ENCODE measurements at regions not wholly inside any gene's neighbourhood (a gene's known extent, or its start where the extent isn't known, plus 50 kb on each side); places are given as distances from the start of the nearest gene placed in this dataset.
"Not testable (repeated sequence)": the region's sequence is repeated elsewhere in the genome, so short reads cannot be mapped to it uniquely, and the experiment has no call there.

DNA sequence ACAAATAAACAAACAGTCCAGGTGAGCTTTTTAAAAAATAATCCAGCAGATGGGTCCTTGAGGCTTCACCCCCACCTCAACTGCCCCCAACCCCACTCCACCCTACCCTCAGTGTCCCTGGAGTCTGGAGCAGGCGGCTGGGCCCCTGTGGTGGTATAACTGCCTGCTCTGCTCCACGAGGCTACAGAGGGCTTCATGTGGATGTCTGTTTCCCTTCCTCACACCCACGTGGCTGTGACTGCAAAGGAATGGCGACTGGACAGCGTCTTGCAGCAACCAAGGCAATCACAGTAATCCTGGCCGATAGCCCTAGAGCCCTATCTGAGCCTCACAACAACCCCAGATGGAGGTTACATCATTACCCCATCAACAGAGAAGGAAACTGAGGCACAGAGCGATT, 76.5 kb downstream of the SLC2A10 start:
- DNase-seq (ENCODE audit: low read depth, low spot score) = no peak

DNA sequence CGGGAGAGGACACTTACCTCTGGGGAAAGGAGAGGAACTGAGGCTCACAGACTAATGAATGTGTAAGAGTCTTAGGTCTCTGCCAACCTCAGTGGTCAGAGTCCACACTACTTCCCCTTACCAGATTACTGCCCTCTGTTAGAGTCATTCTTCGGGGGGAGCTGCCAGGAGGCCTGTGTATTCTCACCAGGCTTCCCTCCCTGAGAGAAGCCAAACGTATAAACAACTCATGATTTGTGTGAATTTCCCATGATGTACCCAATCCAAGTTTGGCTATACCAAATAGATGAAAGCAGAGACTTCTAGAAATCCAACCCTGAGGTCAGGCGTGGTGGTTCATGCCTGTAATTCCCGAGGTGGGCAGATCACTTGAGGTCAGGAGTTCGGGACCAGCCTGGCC, 77.1 kb downstream of the SLC2A10 start:
- no peak for DNase-seq (ENCODE audit: low read depth, low spot score)

DNA sequence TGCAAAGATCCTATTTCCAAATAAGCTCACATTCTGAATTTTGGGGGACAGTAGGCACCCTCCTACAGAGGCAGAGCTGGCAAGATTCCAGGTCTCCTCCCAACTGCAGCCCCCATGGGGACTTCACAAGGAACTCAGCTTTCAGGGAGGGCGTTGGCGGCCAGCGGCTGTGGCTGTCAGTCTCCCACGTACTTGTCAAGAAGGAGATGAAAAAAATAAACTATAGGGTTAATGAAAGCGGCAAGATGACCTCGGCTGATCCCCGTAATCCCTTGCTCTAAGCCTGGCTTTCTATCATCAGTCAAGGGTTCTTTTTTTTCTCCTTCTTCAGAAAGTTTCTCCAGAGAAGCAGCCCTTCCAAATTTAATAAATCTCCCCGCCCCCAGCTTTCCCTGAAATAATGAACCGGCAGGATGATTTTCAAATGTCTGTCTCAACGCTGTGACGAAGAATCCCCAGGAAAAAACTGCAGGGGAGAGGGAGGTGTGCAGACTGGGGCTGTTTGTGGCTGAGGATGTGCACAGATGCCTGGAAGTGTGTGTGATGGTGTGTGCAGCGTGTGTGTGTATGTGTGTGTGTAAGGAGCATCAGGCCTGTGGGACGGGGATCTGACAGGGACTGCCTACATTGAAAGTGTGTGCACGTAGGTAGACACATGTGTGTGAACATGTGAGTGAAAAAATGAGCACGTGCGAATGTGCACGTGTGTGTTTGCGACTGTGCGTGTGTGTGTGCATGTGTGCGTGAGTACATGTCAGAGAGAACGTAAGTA, 78.7 kb downstream of the SLC2A10 start:
- no peak for DNase-seq (ENCODE audit: low read depth, low spot score)

DNA sequence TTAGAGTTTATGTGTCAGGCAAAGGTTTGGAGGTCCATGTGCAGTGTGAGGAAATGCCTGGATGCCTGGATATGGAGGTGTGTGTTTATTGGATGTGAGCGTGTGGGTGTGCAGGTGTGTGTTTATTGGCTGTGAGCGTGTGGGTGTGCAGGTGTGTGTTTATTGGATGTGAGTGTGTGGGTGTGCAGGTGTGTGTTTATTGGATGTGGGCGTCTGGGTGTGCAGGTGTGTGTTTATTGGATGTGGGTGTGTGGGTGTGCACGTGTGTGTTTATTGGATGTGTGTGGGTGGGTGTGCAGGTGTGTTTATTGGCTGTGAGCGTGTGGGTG, 79.3 kb downstream of the SLC2A10 start:
- DNase-seq (ENCODE audit: low read depth, low spot score) = not testable (repeated sequence)

DNA sequence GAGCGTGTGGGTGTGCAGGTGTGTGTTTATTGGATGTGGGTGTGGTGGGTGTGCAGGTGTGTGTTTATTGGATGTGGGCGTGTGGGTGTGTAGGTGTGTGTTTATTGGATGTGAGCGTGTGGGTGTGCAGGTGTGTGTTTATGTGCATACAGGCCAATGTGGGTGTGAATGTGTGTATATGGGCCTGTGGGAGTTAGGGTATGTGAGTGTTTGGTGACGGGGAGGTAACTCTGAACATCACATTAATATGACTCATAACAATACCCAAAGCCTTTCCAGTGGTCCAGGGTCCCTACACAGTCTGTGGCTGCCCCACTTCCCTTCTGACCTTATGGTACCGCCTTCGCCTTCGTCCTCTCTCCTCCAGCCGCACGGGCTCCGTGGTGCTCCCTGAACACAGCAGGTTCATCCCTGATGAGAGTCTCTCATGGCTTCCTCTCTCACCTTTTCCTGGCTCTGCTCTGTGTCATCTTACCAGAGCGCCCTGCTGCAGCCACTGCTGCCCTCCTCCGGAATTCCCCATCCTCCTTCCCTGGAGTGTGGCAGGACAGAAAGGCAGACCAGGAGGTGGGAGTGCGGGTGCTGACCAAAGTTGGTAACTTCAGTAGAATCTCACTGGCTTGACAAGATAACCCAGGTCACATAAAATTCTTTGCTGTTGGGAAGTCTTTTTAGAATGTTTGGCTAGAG, 80.0 kb downstream of the SLC2A10 start:
- DNase-seq (ENCODE audit: low read depth, low spot score) = no peak

DNA sequence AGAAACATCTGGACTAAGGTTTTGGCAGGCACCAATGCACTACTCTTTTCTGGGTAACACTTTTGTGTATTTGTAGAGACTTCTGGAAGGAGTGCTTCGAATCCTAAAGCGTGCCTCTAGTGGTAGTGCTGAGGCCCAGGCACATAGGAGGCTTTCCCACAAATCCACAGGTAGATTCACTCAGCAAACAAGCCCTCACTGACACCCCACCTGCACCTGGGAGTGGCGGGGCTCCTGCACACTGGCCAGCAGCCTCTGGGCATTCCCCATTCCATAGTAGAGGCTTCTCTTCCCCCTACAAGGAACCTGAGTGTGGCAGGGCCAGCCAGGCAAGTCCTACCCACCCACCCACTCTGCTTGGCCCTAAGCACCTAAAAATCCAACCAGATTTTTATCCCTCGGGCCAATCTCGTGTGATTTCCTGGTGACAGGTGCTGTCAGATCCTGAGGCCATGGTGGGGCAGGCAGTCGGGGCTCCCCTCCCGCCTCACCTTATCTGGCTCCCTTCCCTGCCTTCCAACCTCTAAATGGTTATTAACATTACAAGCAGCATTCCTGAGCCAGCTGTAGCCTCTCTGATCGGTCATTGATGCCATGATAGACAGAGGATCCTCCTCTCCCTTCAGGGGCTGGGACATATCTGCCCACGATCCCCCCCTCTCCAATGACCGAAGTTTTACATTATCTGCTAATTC, 82.4 kb downstream of the SLC2A10 start:
- no peak for DNase-seq (ENCODE audit: low read depth, low spot score)

DNA sequence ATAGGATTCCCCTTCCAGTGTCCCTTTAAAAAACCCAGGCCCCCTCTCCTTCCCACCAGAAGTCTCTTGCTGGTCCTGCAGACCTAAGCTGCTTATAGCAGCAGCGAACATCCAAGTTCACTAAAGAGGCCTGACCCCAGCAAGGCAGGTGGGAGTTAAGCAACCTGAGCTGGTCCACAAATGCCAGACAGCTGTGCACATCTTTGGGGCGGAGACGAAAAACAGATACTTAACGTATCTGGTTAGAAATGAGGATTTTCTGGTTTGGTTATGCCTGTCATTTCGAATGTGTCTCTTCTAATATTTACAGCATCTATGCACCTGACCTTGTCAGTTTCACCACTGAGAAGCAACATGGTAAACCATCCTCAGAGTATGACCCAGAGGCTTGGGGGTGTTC, 87.8 kb downstream of the SLC2A10 start:
- DNase-seq (ENCODE audit: low read depth, low spot score) = no peak

DNA sequence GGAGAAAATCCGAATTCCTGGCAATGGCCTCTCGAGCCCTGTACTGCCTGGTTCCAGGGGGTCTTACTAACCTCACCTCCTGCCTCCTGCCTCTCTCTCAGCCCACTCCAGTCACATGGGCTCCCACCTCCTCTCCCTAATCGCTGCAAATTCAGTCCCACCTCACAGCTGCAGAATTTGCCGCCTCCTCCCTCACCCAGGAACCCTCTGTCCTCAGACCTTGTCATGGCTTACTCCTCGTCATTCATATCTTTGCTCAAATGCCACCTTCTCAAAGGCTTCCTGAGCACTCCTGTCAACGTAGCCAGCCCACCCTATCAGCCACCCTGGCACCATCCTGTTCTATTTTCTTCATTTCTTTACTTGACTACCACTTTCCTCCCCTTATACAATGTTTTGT, 89.0 kb downstream of the SLC2A10 start:
- DNase-seq (ENCODE audit: low read depth, low spot score) = no peak

DNA sequence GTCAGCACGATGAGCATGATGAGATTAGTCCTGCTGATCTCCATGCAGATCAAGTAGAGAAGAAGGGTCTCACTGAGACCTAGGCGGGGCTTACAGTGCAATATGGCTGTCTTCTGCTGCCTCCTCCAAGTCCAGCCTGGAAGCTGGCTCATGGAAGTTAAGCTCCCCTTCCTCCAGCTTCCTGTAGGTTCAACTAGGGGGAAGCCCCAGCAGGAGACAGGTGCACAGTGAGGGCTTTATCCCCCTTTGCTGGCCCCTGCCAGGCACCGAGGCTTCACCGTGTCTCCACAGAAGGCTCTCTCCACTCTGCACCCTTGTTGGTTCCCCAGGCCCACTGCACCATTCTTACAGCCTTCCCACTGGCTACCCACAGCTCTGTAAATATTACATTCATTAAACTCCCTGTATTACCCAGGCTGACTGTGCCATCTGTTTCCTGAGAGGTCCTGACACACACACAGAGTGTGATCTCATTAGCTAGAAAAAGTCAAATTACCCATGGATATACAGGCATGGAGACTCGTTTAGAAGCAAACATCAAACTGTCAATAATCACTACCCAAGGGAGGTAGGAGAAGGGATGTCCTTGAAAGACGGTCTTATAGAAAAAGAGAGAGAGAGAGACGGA, 90.4 kb downstream of the SLC2A10 start:
- no peak for DNase-seq (ENCODE audit: low read depth, low spot score)

DNA sequence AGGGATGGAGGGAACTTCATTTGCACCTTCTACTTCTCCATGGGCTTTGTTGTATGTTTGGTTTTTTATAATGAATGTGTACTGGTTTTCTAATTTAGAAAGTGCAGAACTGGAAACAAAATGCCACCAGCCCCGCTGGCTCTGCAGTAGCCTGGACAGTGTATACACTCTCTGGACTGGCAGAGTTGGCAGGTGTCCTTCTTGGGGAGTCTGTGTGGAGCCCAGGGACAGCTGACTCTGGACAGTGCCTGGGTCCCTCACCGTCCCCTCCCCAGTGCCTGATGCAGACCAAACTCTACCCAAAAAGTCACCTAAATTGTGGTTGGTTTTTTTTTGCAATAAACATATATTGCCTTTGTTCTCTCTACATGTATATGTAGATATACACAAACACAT, 91.0 kb downstream of the SLC2A10 start:
- DNase-seq (ENCODE audit: low read depth, low spot score) = no peak

DNA sequence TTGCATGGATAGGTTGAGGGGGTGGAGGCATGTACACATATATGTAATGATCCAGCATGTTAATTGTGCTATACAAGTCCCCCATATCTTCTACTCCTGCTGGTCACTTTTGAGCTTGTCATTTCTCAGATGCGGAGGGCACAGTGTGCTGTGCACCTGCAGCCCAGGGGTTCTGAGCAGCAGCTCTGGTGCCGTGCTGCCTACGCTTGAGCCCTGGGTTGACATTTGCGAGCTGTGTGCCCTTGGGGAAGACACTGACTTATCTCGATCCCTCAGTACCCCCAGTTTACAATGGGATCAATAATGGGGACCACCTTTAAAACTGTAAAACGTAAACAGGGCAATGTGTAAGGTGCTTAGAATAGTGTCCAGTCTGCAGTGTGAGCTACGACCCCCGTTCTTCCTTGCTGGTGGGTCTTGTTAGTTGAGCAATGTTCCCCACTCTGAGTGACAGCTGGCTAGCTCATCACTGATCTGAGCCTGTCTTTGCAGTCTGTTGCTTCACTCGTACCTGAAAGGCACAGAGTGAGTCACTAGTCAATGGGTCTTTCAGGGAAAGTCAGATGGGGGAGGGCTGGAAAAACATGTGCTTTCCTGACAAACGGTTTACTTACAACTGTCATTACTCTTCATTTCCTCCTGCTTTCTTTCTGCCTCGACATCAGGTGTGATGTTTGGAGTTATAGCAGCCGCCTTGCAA, 91.7 kb downstream of the SLC2A10 start:
- no peak for DNase-seq (ENCODE audit: low read depth, low spot score)

DNA sequence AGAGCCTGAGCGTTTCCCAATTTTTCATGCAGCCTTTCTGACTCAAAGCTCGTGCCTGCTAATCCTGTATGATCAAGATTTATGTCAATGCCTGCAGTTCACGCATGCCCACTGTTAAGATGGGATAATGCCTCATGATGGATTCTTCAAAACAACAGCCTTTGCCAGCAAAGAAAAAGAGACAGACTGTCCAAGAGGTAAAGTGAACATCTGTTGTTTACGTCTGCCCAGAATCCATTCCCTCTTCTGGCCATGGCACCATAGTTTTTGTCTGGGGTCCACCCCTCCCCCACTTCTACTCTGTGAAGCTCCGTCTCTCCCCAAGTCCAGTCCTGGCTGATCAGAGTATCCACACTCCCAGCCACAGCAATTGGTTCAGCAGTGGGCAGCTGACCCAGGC, 91.9 kb upstream of the EYA2 start:
- no peak for DNase-seq (ENCODE audit: low read depth, low spot score)

DNA sequence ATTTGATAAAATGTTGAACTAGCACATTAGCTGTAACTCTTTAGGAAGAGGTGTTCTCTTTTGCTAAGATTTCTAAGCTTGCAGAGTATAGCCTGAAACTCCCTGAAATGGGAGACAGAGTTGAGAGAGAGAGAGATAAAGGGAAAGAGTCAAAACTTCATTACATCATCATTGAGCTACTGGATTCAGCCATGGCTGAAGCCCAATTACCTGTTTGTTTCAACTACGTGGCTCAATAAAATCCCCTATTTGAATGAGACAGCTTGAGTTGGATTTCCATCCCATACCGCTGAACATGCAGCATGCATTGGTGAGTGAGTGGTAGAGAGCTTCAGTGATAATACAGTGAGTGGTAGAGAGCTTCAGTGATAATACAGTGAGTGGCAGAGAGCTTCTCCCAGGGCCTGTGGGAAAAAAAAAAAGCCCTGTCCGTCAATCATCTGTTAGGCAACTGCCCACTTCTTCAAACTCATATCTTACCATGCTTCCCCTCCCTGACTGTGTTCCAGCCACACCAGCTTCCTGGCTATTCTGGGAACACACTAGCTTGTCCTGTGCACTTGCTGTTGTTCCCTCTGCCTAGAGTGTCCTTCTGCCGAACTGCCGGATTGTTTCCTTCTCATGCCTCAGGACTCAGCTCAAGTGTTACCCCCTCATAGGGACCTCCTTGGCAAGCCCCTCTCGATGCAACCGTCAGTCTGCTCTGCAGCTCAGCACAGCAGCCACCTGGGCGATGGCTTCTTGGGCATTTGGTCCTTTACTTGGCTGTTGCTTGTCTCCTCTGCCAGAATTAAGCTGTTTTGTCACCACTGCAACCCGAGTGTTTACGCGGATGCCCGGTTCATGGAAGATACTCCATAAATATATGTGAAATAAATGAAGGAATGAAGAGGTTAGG, 91.3 kb upstream of the EYA2 start:
- no peak for DNase-seq (ENCODE audit: low read depth, low spot score)

DNA sequence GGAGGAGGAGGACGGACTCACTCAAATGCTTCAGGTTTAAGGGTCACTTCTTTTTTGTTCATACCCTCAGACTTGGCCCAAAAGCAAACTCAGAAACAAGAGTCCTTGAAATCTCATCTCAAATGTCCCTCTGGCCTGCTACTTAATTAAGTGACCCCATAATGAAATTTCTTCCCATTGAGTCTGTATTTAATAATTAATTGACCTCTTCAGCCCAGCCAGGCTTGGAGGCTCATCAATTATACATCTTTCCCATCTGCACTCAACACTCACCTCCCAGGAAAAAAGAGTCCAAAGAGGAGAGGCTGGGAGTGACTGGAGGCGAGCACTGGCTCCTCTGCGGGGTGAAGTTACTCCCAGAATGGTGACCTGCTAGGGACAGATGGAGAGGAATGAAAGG, 90.5 kb upstream of the EYA2 start:
- no peak for DNase-seq (ENCODE audit: low read depth, low spot score)

DNA sequence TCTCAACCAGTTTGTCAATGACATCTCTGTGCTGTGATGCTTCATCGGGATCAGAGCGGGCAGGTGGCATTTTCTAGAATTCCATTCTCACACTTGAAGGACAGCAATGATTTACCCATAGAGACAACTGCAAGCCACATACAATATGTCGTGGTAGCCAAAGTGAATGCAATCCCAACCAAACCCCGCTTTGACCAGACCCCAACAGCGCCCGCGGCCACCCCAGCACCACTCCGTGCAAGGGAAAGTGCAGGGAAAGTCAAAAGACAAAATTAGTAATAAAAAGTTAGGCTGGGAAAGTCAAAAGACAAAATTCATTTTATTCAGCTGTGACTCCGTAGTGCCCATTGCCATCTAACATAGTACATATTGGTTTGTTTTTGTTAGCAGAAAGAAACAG, 88.8 kb upstream of the EYA2 start:
- DNase-seq (ENCODE audit: low read depth, low spot score) = no peak

DNA sequence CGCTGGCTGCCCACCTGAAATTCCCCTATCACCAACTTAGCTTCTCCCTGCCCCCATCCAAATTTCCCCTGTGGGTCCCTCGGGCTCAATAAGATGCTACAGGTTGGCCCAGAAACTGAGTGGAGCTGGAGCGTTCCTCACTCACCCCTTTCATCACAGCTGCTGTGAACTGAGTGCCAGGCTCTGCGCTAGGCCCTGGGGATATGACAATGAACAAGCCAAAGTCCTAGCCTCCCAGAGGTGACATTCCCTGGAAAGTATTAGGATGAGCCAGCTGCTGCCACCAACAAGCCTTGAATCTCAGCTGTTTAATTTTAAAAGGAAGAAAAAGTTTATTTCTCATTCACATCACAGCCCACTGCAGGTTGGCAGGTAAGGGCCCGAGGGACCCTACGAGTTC, 86.6 kb upstream of the EYA2 start:
- no peak for DNase-seq (ENCODE audit: low read depth, low spot score)

DNA sequence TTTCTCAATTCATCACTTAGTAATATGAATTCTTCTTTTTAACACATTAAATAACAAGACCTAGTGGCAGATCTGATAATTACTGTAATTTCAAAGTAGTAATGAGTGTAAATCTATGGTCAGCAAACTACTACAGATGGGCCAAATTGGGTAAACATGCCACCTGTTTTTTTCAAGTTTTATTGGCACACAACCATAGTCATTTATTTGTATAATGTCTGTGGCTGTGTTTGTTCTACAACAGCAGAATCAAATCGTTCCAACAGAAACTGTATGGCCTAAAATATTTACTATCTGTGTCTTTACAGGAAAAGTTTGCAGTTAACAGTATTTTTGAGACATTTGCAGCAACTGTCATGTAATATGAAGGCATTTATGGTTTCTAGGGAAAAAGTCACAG, 86.1 kb upstream of the EYA2 start:
- no peak for DNase-seq (ENCODE audit: low read depth, low spot score)

DNA sequence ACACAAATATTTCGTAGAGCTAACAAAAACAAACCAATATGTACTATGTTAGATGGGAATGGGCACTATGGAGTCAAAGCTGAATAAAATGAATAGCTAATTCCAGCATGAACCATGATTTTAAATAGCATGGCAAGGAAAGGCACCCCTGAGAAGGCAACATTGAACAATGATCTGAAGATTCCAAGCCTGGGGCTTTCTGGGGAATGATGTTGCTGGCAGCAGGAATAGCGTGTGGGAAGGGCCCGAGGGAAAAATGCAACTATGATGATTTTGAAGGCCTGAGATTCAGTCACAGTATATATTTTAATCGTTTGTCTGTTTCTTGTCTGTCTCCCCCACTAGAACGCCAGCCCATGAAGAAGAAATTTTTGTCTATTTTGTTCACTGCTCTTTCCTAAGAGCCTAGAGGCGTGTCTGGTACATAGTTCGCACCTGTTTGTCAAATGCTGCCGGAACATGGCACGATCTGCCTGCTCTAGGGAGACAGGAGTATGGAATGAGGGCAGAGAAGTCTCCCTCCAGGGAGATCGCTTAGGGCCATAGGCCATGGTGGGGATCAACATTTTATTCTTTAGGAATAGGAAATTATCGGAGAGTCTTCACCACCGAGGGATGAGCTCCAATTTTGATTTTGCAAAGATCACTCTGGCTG, 84.8 kb upstream of the EYA2 start:
- no peak for DNase-seq (ENCODE audit: low read depth, low spot score)

DNA sequence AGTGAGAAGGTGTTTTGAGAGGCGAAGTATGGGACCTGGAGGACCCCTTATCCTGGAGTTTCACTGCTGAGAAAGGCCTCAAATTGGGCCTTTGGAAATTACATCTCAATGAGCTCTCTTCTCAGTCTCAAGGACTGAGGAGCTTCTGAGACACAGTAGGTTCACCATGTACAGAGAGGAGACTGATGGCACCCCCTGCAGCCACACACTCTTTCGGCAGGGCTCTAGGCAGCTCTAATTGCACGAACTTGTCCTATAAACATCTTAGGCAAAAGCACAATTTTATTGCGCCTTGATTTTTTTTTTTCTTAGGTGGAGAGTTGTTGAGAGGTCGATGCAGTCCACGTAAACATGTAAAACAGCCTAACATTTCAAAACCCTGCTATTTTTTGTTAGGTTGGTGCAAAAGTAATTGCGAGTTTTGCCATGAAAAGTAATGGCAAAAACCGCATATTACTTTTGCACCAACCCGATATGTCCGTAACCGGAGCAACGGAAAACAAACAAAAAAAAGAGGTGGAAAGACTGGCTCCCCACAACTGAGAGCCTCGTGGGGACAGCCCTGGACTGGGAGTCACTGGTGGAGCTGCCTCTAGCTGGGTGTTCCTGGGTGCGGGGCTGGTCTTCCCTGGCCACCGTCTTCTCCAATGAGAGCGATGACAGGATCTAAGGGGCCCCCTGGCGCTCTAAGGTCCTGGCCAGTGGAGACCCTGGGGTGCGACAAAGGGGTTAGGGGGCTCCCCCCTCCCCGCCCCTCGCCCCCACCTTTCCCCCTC, 84.0 kb upstream of the EYA2 start:
- DNase-seq (ENCODE audit: low read depth, low spot score) = no peak

Measured in smooth muscle cell of the brain vasculature (primary cell).